GM19463 (cell line): ENCODE measurements at regions not wholly inside any gene's neighbourhood (a gene's known extent, or its start where the extent isn't known, plus 50 kb on each side); places are given as distances from the start of the nearest gene placed in this dataset.
"Not testable (repeated sequence)": the region's sequence is repeated elsewhere in the genome, so short reads cannot be mapped to it uniquely, and the experiment has no call there.

Experiments used
- ATAC-seq: cut with Tn5 transposase; IDR thresholded peaks from one replicate; pipeline ENCODE4 v1.9.1; 2021; ENCODE audit warnings: mild to moderate bottlenecking, moderate library complexity; ENCODE audit not compliant: unreplicated experiment

- ATAC-seq = no peak
These were observed 78.8 kb upstream of the TOP3B start for GRCh38 chr22:22061085-22062077.

GRCh38 chr22:22060200-22061084 lies 77.9 kb upstream of the TOP3B start:
- ATAC-seq = no peak

GRCh38 chr22:22059291-22060002 lies 76.9 kb upstream of the TOP3B start:
- ATAC-seq = no peak

- no peak for ATAC-seq
These were observed 76.2 kb upstream of the TOP3B start for GRCh38 chr22:22058633-22059290.

- ATAC-seq = no peak
These were observed 75.2 kb upstream of the TOP3B start for GRCh38 chr22:22057617-22058378.

GRCh38 chr22:22056809-22057594 lies 74.4 kb upstream of the TOP3B start:
- not testable (repeated sequence) for ATAC-seq

- ATAC-seq = not testable (repeated sequence)
These were observed 70.1 kb upstream of the TOP3B start for GRCh38 chr22:22052548-22053139.

- not testable (repeated sequence) for ATAC-seq
These were observed 68.4 kb upstream of the TOP3B start for GRCh38 chr22:22051032-22051431.

- ATAC-seq = no peak
These were observed 67.7 kb upstream of the TOP3B start for GRCh38 chr22:22050141-22050775.

- no peak for ATAC-seq
These were observed 67.1 kb upstream of the TOP3B start for GRCh38 chr22:22049684-22050083.

GRCh38 chr22:22048981-22049531 lies 66.5 kb upstream of the TOP3B start:
- ATAC-seq = no peak

- no peak for ATAC-seq
These were observed 65.8 kb upstream of the TOP3B start for GRCh38 chr22:22048318-22048942.

- ATAC-seq = no peak
These were observed 65.2 kb upstream of the TOP3B start for GRCh38 chr22:22047776-22048175.

GRCh38 chr22:22047266-22047665 lies 64.7 kb upstream of the TOP3B start:
- no peak for ATAC-seq

- ATAC-seq = no peak
These were observed 63.8 kb upstream of the TOP3B start for GRCh38 chr22:22046370-22046769.

GRCh38 chr22:22045571-22046335 lies 63.2 kb upstream of the TOP3B start:
- ATAC-seq = no peak
